ENCODE measurements at regions not wholly inside any gene's neighbourhood (a gene's known extent, or its start where the extent isn't known, plus 50 kb on each side); places are given as distances from the start of the nearest gene placed in this dataset.

DNA sequence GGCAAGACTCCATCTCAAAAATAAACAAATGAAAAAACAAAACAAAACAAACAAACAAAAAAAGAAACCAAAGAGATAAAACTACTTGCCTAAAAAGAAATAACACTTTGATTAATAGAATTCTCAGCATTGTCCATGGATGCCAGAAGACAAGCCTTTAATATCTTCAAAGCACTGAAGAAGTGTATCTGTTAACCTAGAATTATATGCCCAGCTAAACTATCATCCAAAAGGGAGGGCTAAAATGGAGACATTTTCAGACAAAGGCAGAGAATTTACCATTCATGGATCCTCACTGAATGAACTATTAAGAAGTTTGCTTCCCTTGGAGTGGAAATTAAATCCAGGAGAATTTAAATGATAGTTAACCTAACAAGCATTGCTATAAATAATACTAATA lies 130.1 kb upstream of the SEC14L1 start:
- TF ChIP-seq, protein P1, sequence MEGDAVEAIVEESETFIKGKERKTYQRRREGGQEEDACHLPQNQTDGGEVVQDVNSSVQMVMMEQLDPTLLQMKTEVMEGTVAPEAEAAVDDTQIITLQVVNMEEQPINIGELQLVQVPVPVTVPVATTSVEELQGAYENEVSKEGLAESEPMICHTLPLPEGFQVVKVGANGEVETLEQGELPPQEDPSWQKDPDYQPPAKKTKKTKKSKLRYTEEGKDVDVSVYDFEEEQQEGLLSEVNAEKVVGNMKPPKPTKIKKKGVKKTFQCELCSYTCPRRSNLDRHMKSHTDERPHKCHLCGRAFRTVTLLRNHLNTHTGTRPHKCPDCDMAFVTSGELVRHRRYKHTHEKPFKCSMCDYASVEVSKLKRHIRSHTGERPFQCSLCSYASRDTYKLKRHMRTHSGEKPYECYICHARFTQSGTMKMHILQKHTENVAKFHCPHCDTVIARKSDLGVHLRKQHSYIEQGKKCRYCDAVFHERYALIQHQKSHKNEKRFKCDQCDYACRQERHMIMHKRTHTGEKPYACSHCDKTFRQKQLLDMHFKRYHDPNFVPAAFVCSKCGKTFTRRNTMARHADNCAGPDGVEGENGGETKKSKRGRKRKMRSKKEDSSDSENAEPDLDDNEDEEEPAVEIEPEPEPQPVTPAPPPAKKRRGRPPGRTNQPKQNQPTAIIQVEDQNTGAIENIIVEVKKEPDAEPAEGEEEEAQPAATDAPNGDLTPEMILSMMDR (conservative IDR thresholded peaks at IDR 0.05 in 1 of 2, IDR thresholded peaks at IDR 0.05 in 1 of 2; ENCODE audit: low read depth in 1 of 2, low read length in 2 of 2): no peak
- no peak for TF ChIP-seq EZH2 (IDR thresholded peaks at IDR 0.05; ENCODE audit: low read length, missing control alignments)

Data from fibroblast of lung (primary cell).